Progenitor cell of endocrine pancreas (in vitro differentiated cells): ENCODE measurements at regions not wholly inside any gene's neighbourhood (a gene's known extent, or its start where the extent isn't known, plus 50 kb on each side); places are given as distances from the start of the nearest gene placed in this dataset.
"Not testable (repeated sequence)": the region's sequence is repeated elsewhere in the genome, so short reads cannot be mapped to it uniquely, and the experiment has no call there.

Experiments
- DNase-seq: peaks from one replicate; pipeline ENCODE4 v3.0.0; 2021; ENCODE audit warnings: low spot score; ENCODE audit not compliant: unreplicated experiment
- H3K27ac Mint-ChIP-seq: 2 replicates; pipeline ENCODE4 v1.8.0; 2021; ENCODE audit warnings: mild to moderate bottlenecking, moderate library complexity, mixed read lengths
- H3K27me3 Mint-ChIP-seq: 2 replicates; pipeline ENCODE4 v1.8.0; 2021; ENCODE audit warnings: mixed read lengths
- H3K36me3 Mint-ChIP-seq: 2 replicates; pipeline ENCODE4 v1.8.0; 2022; ENCODE audit warnings: mixed read lengths; ENCODE audit not compliant: insufficient read depth
- H3K4me1 Mint-ChIP-seq: 2 replicates; pipeline ENCODE4 v1.8.0; 2021; ENCODE audit warnings: low read depth, mixed read lengths
- H3K4me3 Mint-ChIP-seq: 2 replicates; pipeline ENCODE4 v1.8.0; 2021; ENCODE audit warnings: low read depth, mild to moderate bottlenecking, moderate library complexity, mixed read lengths
- H3K9me3 Mint-ChIP-seq: 2 replicates; pipeline ENCODE4 v1.8.0; 2021; ENCODE audit warnings: low read depth, mixed read lengths
- TF ChIP-seq, protein P1 (sequence below): fragments of 200-600 bp; sonication (generic); IDR thresholded peaks from one replicate; pipeline ENCODE4 v1.5.0; 2021; ENCODE audit warnings: antibody characterized with exemption, mild to moderate bottlenecking; ENCODE audit not compliant: unreplicated experiment

DNA sequence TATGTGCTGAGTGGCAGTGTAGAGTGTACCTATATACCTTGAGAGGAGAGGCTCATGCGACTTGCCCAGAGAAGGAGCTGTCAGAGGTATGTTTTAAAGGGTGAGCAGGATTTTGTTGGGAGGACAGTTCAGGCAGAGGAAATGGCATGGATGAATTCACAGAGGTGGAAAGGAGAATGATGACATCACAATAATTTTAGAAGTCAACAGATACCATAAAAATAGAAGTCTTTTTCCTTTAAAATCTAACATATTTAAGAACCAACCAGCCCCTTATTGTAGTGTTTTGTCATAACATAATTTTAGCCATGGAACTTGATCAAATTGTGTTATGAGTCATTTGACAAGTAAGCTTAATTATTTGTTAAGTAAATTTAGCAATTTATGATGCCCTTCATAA, 538.1 kb upstream of the GYPC start:
- DNase-seq, result no peak
- no peaks in the 10 kb centered on the region for H3K27me3 Mint-ChIP-seq
- no peaks in the 10 kb centered on the region for H3K4me1 Mint-ChIP-seq
- H3K36me3 Mint-ChIP-seq, result no peaks in the 10 kb centered on the region
- H3K4me3 Mint-ChIP-seq, result no peak overlapping the region
- TF ChIP-seq, protein P1, sequence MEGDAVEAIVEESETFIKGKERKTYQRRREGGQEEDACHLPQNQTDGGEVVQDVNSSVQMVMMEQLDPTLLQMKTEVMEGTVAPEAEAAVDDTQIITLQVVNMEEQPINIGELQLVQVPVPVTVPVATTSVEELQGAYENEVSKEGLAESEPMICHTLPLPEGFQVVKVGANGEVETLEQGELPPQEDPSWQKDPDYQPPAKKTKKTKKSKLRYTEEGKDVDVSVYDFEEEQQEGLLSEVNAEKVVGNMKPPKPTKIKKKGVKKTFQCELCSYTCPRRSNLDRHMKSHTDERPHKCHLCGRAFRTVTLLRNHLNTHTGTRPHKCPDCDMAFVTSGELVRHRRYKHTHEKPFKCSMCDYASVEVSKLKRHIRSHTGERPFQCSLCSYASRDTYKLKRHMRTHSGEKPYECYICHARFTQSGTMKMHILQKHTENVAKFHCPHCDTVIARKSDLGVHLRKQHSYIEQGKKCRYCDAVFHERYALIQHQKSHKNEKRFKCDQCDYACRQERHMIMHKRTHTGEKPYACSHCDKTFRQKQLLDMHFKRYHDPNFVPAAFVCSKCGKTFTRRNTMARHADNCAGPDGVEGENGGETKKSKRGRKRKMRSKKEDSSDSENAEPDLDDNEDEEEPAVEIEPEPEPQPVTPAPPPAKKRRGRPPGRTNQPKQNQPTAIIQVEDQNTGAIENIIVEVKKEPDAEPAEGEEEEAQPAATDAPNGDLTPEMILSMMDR, result no peak
- H3K9me3 Mint-ChIP-seq, result no peaks in the 10 kb centered on the region
- no peak overlapping the region for H3K27ac Mint-ChIP-seq

DNA sequence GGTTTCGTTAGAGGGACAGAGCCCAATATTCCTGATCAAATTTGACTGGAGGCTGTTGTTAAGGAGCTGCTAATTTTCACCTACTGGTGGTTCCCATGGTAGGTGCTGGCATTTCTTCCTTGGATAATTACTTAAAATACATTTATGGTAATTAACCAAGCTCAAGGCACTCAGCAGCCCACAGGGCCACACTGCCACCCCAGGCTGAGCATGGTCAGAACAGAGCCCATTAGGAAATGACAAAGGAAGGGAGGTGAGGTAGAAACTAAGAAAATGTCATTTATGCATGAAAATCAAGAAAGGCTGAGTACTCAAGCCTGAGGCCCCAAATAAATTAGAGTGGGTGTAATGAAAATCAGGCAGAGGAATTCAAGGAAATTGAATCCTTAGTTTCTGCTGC, 510.2 kb upstream of the GYPC start:
- H3K27ac Mint-ChIP-seq, result no peak overlapping the region
- peaks cover 3% of the 10 kb centered on the region for H3K36me3 Mint-ChIP-seq
- TF ChIP-seq, protein P1, result no peak
- no peak overlapping the region for H3K4me3 Mint-ChIP-seq
- H3K9me3 Mint-ChIP-seq, result peaks cover 10% of the 10 kb centered on the region
- no peaks in the 10 kb centered on the region for H3K4me1 Mint-ChIP-seq
- DNase-seq, result no peak
- no peaks in the 10 kb centered on the region for H3K27me3 Mint-ChIP-seq

DNA sequence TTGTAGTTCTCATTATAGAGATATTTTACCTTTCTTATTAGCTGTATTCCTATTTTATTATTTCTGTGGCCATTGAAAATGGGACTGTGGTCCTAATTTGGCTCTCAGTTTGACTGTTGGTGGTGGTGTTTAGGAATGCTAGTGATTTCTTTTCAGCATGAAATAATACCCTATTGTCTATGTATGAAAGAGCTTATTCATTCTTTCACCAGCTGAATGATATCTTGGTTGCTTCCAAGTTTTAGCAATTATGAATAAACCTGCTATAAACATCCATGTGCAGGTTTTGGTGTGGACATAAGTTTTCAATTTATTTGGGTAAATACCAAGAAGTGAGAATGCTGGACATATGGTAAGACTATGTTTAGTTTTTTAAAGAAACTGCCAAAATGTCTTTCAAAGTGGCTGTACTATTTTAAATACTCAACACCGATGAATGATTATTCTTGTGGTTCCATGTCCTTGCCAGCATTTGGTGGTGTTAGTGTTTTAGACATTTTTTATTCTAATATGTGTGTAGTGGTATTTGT, 501.6 kb upstream of the GYPC start:
- no peak overlapping the region for H3K4me3 Mint-ChIP-seq
- H3K27me3 Mint-ChIP-seq, result no peaks in the 10 kb centered on the region
- TF ChIP-seq, protein P1, result no peak
- H3K27ac Mint-ChIP-seq, result no peak overlapping the region
- H3K4me1 Mint-ChIP-seq, result peaks cover 4% of the 10 kb centered on the region
- no peak for DNase-seq
- peaks cover 13% of the 10 kb centered on the region for H3K9me3 Mint-ChIP-seq
- no peaks in the 10 kb centered on the region for H3K36me3 Mint-ChIP-seq

DNA sequence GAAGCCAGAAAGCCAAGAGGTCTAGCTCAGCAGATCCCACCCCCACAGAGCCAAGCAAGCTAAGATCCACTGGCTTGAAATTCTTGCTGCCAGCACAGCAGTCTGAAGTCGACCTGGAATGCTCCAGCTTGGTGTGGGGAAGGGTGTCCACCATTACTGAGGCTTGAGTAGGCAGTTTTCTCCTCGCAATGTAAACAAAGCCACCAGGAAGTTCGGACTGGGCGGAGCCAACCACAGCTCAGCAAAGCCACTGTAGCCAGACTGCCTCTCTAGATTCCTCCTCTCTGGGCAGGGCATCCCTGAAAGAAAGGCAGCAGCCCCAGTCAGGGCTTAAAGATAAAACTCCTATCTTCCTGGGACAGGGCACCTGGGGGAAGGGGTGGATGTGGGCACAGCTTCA, 495.0 kb upstream of the GYPC start:
- H3K27ac Mint-ChIP-seq, H3K4me3 Mint-ChIP-seq, H3K4me1 Mint-ChIP-seq, H3K36me3 Mint-ChIP-seq, H3K27me3 Mint-ChIP-seq, DNase-seq: not testable (repeated sequence)
- peaks cover 17% of the 10 kb centered on the region for H3K9me3 Mint-ChIP-seq

DNA sequence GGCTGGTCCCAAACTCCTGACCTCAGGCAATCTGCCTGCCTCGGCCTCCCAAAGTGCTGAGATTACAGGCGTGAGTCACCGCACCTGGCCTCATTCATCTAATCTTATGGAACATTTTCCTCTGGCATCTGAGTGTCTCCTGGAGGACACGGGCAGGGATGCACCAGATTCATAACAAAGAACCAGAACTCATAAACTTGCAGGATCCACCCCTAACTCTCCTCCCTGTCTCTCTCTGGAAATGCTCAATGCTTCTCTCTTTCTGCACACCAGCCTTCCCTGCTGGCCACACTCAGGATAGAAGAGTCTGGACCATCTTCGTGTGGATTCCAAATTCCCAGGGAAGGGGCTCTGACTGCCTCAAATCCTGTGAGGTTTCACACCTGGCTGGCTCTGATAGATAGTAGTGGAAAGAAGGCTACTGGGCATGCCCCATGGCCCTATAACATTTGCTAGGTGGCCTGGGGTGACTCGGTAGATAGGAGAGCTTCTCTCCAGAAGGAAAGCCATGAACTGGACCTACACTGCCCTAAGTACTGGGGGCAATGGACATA, 483.2 kb upstream of the GYPC start:
- DNase-seq, result no peak
- Mint-ChIP-seq H3K27me3 (no peaks in the 10 kb centered on the region), H3K9me3 (no peaks in the 10 kb centered on the region), H3K4me1 (no peaks in the 10 kb centered on the region), H3K36me3 (no peaks in the 10 kb centered on the region), H3K4me3 (no peak overlapping the region), H3K27ac (no peak overlapping the region)
- TF ChIP-seq, protein P1, result no peak

DNA sequence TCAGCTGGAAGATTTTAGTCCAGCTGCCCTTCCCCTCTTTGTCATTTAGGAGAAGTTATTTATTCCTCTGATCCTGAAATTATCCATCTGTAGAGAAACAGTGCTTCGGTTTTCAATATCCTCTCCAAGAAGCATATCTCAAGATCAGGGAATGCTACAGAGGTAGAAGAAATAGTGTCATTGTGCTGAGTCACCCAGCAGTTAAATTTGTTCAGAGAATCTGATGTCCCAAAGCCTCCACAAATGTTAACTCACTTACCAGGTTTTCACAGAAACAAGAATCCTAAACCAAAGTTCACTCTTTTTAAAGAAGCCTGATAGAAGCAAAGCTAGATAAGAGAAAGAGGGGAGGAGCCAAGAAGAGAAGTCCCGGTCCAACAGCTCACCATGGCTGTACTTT, 480.7 kb upstream of the GYPC start:
- Mint-ChIP-seq H3K27me3 (no peaks in the 10 kb centered on the region), H3K9me3 (no peaks in the 10 kb centered on the region), H3K4me1 (no peaks in the 10 kb centered on the region), H3K27ac (no peak overlapping the region), H3K4me3 (no peak overlapping the region), H3K36me3 (no peaks in the 10 kb centered on the region)
- TF ChIP-seq, protein P1, result no peak
- no peak for DNase-seq
